H1 (cell line): ENCODE measurements at regions not wholly inside any gene's neighbourhood (a gene's known extent, or its start where the extent isn't known, plus 50 kb on each side); places are given as distances from the start of the nearest gene placed in this dataset.

ENCODE experiments used
- CBX8 ChIP-seq: fragments of 300-800, 300-1000 bp; sonication (generic); IDR thresholded peaks from 2 replicates; pipeline ENCODE4 v1.7.1; 2016; ENCODE audit warnings: low read depth, low read length, borderline replicate concordance
- CHD2 ChIP-seq: IDR thresholded peaks from 2 replicates; pipeline ENCODE4 v1.6.1; 2012; ENCODE audit warnings: low read length, improper control_type of control experiment
- EZH2 ChIP-seq: fragments of 200-600 bp; sonication (generic); IDR thresholded peaks from 2 replicates; pipeline ENCODE4 v1.7.1; 2012; ENCODE audit warnings: low read depth, mild to moderate bottlenecking, moderate library complexity, low read length, inconsistent platforms; ENCODE audit not compliant: severe bottlenecking
- JUN ChIP-seq: IDR thresholded peaks from 2 replicates; pipeline ENCODE4 v1.6.1; 2011; ENCODE audit warnings: low read depth, mild to moderate bottlenecking, improper control_type of control experiment, low read length
- SP1 ChIP-seq: IDR thresholded peaks from 2 replicates; pipeline ENCODE4 v1.6.1; 2011; ENCODE audit warnings: low read depth, low read length
- SP4 ChIP-seq: IDR thresholded peaks from 2 replicates; pipeline ENCODE4 v1.6.1; 2012; ENCODE audit warnings: low read length, inconsistent platforms
- TEAD4 ChIP-seq: IDR thresholded peaks from 2 replicates; pipeline ENCODE4 v1.6.1; 2012; ENCODE audit warnings: low read depth, low read length, inconsistent platforms, mixed read lengths
- TF ChIP-seq, protein P1 (sequence below), 3 experiments: IDR thresholded peaks; 1 replicate in 2 of 3; 2 replicates in 1 of 3; pipeline versions ENCODE4 v1.5.1 to v1.6.1; 2011; ENCODE audit warnings: low read length in 3 of 3, mild to moderate bottlenecking in 3 of 3, inconsistent platforms in 2 of 3, low read depth in 1 of 3, moderate library complexity in 1 of 3; ENCODE audit not compliant: insufficient read depth in 1 of 3; ENCODE audit errors: control extremely low read depth in 1 of 3

DNA sequence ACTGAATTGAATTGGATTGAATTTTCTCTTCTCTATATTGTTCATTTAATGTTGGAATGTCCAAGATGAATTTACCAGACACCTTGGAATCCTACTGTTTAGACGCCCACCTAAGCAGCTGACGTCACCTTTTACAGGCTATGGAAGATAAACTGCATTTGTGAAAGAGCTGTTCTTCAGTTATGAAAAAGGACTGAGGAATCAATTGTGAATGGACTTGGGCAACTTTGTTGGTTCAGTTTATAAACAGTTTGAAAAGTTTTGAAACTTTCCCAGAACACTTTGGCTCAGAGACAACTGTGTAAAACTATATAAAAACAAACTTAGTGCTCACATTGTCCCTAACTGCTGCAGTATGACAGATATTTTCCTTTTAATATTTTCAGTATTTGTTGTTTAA lies 590.8 kb upstream of the SPRY2 start (continued):
- TF ChIP-seq, protein P1, sequence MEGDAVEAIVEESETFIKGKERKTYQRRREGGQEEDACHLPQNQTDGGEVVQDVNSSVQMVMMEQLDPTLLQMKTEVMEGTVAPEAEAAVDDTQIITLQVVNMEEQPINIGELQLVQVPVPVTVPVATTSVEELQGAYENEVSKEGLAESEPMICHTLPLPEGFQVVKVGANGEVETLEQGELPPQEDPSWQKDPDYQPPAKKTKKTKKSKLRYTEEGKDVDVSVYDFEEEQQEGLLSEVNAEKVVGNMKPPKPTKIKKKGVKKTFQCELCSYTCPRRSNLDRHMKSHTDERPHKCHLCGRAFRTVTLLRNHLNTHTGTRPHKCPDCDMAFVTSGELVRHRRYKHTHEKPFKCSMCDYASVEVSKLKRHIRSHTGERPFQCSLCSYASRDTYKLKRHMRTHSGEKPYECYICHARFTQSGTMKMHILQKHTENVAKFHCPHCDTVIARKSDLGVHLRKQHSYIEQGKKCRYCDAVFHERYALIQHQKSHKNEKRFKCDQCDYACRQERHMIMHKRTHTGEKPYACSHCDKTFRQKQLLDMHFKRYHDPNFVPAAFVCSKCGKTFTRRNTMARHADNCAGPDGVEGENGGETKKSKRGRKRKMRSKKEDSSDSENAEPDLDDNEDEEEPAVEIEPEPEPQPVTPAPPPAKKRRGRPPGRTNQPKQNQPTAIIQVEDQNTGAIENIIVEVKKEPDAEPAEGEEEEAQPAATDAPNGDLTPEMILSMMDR (IDR thresholded peaks at IDR 0.05; ENCODE audit: control extremely low read depth in 1 of 3, insufficient read depth in 1 of 3, low read depth in 1 of 3, low read length in 3 of 3), result no peak
- TF ChIP-seq EZH2 (no peak), SP1 (no peak), JUN (no peak), TEAD4 (no peak), SP4 (no peak), CHD2 (no peak), CBX8 (no peak)
